Neural crest cell (in vitro differentiated cells): ENCODE measurements at regions not wholly inside any gene's neighbourhood (a gene's known extent, or its start where the extent isn't known, plus 50 kb on each side); places are given as distances from the start of the nearest gene placed in this dataset.
A peak's percentile ranks its signal among the peaks of the same experiment; 100 is the strongest.

Experiments
- DNase-seq: peaks from one replicate; pipeline ENCODE4 v3.0.0; 2021; ENCODE audit warnings: low read depth, mixed read lengths, low spot score
- H3K27ac Mint-ChIP-seq: one replicate; pipeline ENCODE4 v1.8.0; 2021; ENCODE audit warnings: mild to moderate bottlenecking, mixed read lengths; ENCODE audit not compliant: unreplicated experiment
- H3K27me3 Mint-ChIP-seq: 2 replicates; pipeline ENCODE4 v1.8.0; 2021; ENCODE audit warnings: low read depth, mild to moderate bottlenecking, mixed read lengths
- H3K36me3 Mint-ChIP-seq: 2 replicates; pipeline ENCODE4 v1.8.0; 2021; ENCODE audit warnings: low read depth, mild to moderate bottlenecking, mixed read lengths
- H3K4me1 Mint-ChIP-seq: 2 replicates; pipeline ENCODE4 v1.8.0; 2021; ENCODE audit warnings: mixed read lengths
- H3K4me3 Mint-ChIP-seq: one replicate; pipeline ENCODE4 v1.8.0; 2021; ENCODE audit warnings: mild to moderate bottlenecking, mixed read lengths
- H3K9me3 Mint-ChIP-seq: 2 replicates; pipeline ENCODE4 v1.8.0; 2021; ENCODE audit warnings: mixed read lengths
- CTCF ChIP-seq: fragments of 200-600 bp; sonication (generic); conservative IDR thresholded peaks from 2 replicates; pipeline ENCODE4 v1.5.0; 2021; ENCODE audit warnings: antibody characterized with exemption, mild to moderate bottlenecking

- Mint-ChIP-seq H3K27ac (no peak overlapping the region), H3K27me3 (no peaks in the 10 kb centered on the region), H3K9me3 (peaks cover 7% of the 10 kb centered on the region), H3K4me3 (no peak overlapping the region), H3K4me1 (peaks cover 14% of the 10 kb centered on the region), H3K36me3 (peaks cover 5% of the 10 kb centered on the region)
- TF ChIP-seq CTCF: no peak
- DNase-seq: no peak
These were observed 136.3 kb upstream of the SLC44A3 start for GRCh38 chr1:94683886-94684285.

- Mint-ChIP-seq H3K4me1 (peaks cover 10% of the 10 kb centered on the region), H3K9me3 (peaks cover 9% of the 10 kb centered on the region), H3K4me3 (no peak overlapping the region), H3K36me3 (no peaks in the 10 kb centered on the region), H3K27ac (no peak overlapping the region), H3K27me3 (no peaks in the 10 kb centered on the region)
- DNase-seq: no peak
- TF ChIP-seq CTCF: no peak
These were observed 138.4 kb upstream of the F3 start for GRCh38 chr1:94680039-94680377.

GRCh38 chr1:94679332-94680038 is 137.9 kb upstream of the F3 start:
- no peak for DNase-seq
- Mint-ChIP-seq H3K27ac (no peak overlapping the region), H3K27me3 (peaks cover 2% of the 10 kb centered on the region)

GRCh38 chr1:94678202-94678848 is 136.8 kb upstream of the F3 start:
- Mint-ChIP-seq H3K4me1 (peaks cover 11% of the 10 kb centered on the region), H3K9me3 (peaks cover 14% of the 10 kb centered on the region), H3K4me3 (no peak overlapping the region), H3K36me3 (no peaks in the 10 kb centered on the region), H3K27ac (no peak overlapping the region), H3K27me3 (peaks cover 2% of the 10 kb centered on the region)
- DNase-seq: no peak
- no peak for TF ChIP-seq CTCF

More at GRCh38 chr1:94679332-94680038, 137.9 kb upstream of the F3 start:
- Mint-ChIP-seq H3K36me3 (no peaks in the 10 kb centered on the region), H3K4me1 (peaks cover 14% of the 10 kb centered on the region), H3K9me3 (peaks cover 14% of the 10 kb centered on the region), H3K4me3 (no peak overlapping the region)
- no peak for TF ChIP-seq CTCF

- Mint-ChIP-seq H3K36me3 (no peaks in the 10 kb centered on the region), H3K27ac (peak overlapping the region; percentile 6), H3K4me3 (no peak overlapping the region), H3K27me3 (peaks cover 2% of the 10 kb centered on the region), H3K4me1 (peaks cover 11% of the 10 kb centered on the region), H3K9me3 (peaks cover 13% of the 10 kb centered on the region)
- no peak for DNase-seq
- TF ChIP-seq CTCF: no peak
These were observed 136.2 kb upstream of the F3 start for GRCh38 chr1:94677714-94678113.
